ENCODE measurements at regions not wholly inside any gene's neighbourhood (a gene's known extent, or its start where the extent isn't known, plus 50 kb on each side); places are given as distances from the start of the nearest gene placed in this dataset.
"Not testable (repeated sequence)": the region's sequence is repeated elsewhere in the genome, so short reads cannot be mapped to it uniquely, and the experiment has no call there.

GRCh38 chr4:67332627-67333026 lies 212.7 kb downstream of the CENPC start:
- no peak for DNase-seq (ENCODE audit: low read depth in 2 of 2)

GRCh38 chr4:67328393-67328792 lies 216.9 kb downstream of the CENPC start:
- no peak for DNase-seq (ENCODE audit: low read depth in 2 of 2)

GRCh38 chr4:67328018-67328278 lies 217.4 kb downstream of the CENPC start:
- no peak for DNase-seq (ENCODE audit: low read depth in 2 of 2)

- peak in 1 of 2 donors; percentile 12 for DNase-seq (ENCODE audit: low read depth in 2 of 2)
Observed at GRCh38 chr4:67327245-67328017, 217.9 kb downstream of the CENPC start.

- DNase-seq (ENCODE audit: low read depth in 2 of 2): no peak
Observed at GRCh38 chr4:67325791-67326190, 219.5 kb downstream of the CENPC start.

DNA sequence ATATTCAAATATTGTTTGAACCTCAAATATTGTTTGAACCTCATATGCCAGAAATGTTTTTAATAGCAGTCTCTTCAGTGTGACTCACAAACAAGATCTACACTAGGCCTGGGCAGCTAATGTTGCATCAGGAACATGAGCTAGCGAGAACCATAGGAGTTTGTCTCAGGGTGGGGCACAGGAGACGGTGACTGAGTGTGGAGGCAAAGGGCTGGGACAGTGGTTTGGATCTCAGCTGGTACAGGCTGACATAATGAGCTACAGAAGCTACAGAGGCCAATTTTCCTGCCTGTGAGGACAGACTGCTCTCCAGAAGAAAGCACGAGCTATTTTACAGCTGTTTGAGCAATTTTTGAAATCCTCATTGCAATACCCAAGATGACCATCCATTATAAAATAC lies 224.7 kb downstream of the CENPC start:
- no peak for DNase-seq (ENCODE audit: low read depth in 2 of 2)

DNA sequence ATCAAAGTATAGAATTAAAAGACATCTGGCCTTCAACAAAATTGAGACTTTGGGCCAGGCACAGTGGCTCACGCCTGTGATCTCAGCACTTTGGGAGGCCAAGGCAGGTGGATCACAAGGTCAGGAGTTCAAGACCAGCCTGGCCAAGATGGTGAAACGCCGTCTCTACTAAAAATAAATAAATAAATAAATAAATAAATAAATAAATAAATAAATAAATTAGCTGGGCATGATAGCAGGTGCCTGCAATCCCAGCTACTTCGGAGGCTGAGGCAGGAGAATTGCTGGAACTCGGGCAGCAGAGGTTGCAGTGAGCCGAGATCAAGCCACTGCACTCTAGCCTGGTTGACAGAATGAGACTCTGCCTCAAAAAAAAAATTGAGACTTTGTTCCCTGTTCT lies 225.7 kb downstream of the CENPC start:
- DNase-seq (ENCODE audit: low read depth in 2 of 2): not testable (repeated sequence)

DNA sequence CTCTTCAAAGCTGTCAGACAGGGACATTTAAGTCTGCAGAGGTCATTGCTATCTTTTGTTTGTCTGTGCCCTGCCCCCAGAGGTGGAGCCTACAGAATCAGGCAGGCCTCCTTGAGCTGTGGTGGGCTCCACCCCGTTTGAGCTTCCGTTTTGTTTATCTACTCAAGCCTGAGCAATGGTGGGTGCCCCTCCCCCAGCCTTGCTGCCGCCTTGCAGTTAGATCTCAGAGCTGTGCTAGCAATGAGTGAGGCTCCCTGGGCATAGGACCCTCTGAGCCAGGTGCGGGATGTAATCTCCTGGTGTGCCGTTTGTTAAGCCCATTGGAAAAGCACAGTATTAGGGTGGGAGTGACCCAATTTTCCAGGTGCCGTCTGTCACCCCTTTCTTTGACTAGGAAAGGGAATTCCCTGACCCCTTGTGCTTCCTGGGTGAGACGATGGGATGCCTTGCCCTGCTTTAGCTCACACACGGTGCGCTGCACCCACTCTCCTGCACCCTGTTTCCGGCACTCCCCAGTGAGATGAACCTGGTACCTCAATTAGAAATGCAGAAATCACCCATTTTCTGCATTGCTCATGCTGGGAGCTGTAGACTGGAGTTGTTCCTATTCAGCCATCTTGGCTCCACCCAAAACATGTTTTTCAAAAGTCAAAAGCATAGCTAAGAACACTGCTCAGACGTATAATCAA lies 244.7 kb downstream of the CENPC start:
- DNase-seq (ENCODE audit: low read depth in 2 of 2): not testable (repeated sequence)

DNA sequence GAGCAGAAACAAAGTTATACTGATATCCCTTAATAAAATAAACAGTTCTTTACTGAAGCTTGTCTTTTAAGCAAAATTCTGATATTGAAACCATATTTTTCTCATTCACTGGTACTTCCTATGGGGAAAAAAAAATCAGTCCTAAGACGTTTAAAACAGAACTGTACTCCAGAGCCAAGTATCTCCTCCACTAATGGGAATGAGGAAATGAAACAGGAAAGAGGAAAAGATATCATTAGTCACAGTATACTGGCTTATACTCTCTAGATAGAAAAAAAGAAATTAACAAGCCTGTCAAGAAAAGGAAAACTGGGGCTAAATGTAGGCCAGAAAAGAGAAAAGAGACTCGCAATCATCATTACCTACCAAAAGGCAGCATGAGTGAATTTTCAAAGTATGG lies 252.7 kb downstream of the CENPC start:
- no peak for DNase-seq (ENCODE audit: low read depth in 2 of 2)

DNA sequence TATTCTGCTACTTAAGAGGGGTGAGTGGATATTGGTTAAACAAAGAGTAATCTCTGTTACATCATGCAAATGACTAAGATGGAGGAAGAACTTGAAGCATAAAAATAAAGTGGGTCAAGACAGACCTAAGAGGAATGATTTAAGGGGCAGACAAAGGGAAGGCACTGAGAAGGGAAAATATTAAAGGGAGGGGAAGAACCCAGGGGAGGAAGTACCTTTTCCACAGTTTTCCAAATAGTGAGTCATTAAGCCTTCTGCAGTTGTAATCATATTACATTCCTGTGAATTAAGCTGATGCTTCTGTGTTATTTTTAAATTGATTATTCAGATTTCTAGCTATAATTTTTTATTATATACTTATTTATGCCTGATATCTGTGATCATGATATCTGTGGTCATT lies 253.3 kb downstream of the CENPC start:
- DNase-seq (ENCODE audit: low read depth in 2 of 2): no peak

DNA sequence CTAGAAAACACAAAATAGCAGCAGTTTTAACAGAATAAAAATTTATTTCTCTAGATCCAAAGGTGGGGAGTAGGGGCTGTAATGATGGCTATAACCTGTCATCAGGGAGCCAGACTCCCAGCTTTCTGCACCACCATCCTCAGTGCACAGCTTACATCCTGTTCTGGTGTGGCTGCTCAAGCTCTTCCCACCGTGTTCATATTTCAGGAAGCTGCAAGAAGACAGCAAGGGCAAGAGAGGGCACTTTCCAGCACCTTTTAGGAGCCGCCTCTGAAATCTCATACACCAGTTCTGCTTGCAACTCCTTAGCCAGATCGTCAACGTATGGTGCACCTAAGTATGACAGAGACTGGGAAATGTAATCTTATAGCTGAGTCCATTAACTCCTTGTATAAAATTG lies 253.7 kb downstream of the CENPC start:
- no peak for DNase-seq (ENCODE audit: low read depth in 2 of 2)

GRCh38 chr4:67288964-67289363 lies 256.3 kb downstream of the CENPC start:
- DNase-seq (ENCODE audit: low read depth in 2 of 2): no peak

DNA sequence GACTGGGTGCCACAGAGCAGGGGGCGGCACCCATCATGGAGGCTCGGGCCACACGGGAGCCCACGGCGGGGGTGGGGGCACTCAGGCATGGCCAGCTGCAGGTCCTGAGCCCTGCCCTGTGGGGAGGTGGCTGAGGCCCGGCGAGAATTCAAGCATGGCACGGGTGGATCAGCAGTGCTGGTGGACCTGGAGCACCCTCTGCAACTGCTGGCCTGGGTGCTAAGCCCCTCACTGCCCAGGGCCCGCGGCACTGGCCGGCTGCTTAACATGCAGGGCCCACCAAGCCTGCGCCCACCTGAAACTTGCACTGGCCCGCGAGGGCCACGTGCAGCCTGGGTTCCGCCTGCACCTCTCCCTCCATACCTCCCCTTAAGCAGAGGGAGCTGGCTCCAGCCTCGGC lies 258.6 kb downstream of the CENPC start:
- no peak for DNase-seq (ENCODE audit: low read depth in 2 of 2)

DNA sequence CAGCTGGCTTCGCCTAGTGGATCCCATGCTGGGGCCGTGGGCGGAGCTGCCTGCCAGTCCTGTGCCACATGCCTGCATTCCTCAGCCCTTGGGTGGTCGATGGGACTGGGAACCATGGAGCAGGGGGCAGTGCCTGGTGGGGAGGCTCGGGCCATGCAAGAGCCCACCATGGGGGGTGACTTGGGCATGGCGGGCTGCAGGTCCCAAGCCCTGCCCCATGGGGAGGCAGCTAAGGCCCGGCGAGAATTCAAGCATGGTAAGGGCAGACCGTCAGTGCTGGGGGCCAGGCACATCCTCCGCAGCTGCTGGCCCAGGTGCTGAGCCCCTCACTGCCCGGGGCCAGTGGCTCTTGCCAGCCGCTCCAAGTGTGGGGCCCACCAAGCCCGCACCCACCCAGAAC lies 262.6 kb downstream of the CENPC start:
- DNase-seq (ENCODE audit: low read depth in 2 of 2): no peak

GRCh38 chr4:67275179-67275750 lies 270.0 kb downstream of the CENPC start:
- no peak for DNase-seq (ENCODE audit: low read depth in 2 of 2)

DNA sequence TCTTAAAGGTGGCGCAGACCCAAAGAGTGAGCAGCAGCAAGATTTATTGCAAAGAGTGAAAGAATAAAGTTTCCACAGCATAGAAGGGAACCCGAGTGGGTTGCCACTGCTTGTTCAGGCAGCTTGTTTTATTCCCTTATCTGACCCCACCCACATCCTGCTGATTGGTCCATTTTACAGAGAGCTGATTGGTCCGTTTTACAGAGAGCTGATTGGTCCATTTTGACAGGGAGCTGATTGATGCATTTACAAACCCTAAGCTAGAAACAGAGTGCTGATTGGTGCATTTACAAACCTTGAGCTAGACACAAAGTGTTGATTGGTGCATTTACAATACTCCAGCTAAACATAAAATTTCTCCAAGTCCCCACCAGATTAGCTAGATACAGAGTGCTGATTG lies 270.6 kb downstream of the CENPC start:
- DNase-seq (ENCODE audit: low read depth in 2 of 2): not testable (repeated sequence)

- DNase-seq (ENCODE audit: low read depth in 2 of 2): no peak
Observed at GRCh38 chr4:67273666-67274065, 271.6 kb downstream of the CENPC start.

DNA sequence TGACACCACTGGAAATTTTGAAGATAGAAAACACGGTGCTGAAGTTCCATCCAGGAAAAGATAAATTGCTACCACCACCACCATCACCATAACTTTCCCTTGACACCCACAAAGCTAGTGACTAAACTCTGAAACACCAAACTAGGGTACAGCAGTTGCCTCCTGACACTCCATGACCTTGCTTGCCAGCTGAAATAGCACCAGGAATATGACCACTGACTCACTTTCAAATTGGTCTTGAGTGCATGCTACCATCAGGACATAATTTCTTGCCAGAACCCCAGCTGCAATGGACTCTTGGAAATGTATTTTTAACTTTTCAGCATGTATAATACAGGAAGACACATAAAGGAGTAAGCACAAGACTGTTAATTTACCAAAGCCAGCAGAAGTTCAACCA lies 283.3 kb downstream of the CENPC start:
- DNase-seq (ENCODE audit: low read depth in 2 of 2): no peak

DNA sequence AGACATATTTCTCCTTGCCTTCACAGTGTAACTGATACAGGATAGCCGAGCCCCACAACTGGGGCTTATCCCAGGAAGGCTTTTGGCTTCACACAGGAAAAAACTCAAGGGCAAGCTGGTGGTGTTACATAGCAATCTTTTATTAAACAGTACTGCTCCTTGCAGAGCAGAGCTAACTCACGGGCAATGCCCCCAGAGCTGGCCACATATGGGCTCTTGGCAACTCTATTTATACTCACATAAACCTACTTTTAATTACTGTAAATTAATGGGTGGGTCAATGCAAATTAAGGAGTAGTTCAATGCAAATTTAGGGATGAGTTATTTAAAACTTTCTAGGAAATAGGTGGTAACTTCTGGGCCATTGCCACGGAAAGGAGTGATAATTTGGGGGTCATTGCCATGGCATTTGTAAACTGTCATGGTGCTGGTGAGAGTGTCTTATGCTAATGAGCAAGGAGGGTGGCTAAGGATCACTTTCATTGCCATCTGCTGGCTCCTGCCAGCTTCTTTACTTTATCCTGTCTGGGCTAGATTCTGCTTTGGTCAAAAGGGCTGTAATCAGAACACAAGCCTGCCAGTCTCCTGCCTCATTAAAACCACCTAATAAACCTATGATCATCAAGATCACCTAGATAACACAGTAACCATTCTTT lies 288.8 kb downstream of the CENPC start:
- no peak for DNase-seq (ENCODE audit: low read depth in 2 of 2)

GRCh38 chr4:67250131-67250896 lies 295.0 kb downstream of the CENPC start:
- no peak for DNase-seq (ENCODE audit: low read depth in 2 of 2)

DNA sequence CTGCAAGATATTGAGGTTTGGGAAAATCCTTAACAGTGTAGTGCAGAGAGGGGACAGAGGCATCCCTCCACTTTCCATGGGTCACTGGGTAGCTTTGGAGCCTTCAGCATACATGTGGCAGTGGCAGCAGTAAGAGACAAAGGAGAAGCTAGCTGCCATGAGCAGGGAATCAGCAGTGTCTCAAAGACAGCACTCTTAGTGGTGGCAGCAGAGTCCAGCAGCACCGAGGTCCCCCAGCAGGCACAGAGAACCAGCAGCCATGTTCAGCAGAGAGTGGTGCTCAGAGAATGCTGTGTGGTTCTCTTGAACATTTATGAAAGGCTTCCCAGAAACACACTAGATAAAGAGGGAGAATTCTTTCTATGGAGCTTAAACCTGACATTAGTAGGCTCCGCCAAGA lies 308.5 kb downstream of the CENPC start:
- DNase-seq (ENCODE audit: low read depth in 2 of 2): no peak

GRCh38 chr4:67236318-67236717 lies 309.0 kb downstream of the CENPC start:
- no peak for DNase-seq (ENCODE audit: low read depth in 2 of 2)

Measured in activated CD8-positive, alpha-beta memory T cell treated with anti-CD3 and anti-CD28 coated beads for 4 hours (primary cell).